Stromal cell of bone marrow (primary cell): ENCODE measurements at regions not wholly inside any gene's neighbourhood (a gene's known extent, or its start where the extent isn't known, plus 50 kb on each side); places are given as distances from the start of the nearest gene placed in this dataset.
A peak's percentile ranks its signal among the peaks of the same experiment; 100 is the strongest.
"Not testable (repeated sequence)": the region's sequence is repeated elsewhere in the genome, so short reads cannot be mapped to it uniquely, and the experiment has no call there.

Source experiments
- DNase-seq: peaks from one replicate; pipeline ENCODE4 v3.0.0-alpha.2; 2012; ENCODE audit warnings: low read depth

- not testable (repeated sequence) for DNase-seq
Measured at GRCh38 chr5:174916924-174917323, 192.5 kb downstream of the MSX2 start.

DNA sequence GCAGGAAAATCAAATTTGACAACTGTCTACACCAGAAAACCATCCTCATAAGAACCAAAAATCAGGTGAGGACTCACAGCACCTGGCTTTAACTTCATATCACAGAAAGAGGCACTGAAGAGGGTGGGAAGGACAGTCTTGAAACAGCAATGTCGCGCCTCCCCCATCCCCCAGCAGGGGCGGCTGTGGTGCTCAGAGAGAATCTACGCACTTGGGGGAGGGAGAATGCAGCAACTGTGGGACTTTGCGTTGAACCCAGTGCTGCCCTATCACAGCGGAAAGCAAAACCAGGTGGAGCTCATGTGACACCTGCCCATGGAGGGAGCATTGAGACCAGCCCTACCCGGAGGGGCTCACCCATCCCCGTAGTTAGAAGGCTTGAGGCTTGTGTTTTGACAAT, 191.8 kb downstream of the MSX2 start:
- no peak for DNase-seq

GRCh38 chr5:174911118-174911517, 186.7 kb downstream of the MSX2 start:
- no peak for DNase-seq

- peak; percentile 20 for DNase-seq
Measured at GRCh38 chr5:174910245-174910737, 185.9 kb downstream of the MSX2 start.

DNA sequence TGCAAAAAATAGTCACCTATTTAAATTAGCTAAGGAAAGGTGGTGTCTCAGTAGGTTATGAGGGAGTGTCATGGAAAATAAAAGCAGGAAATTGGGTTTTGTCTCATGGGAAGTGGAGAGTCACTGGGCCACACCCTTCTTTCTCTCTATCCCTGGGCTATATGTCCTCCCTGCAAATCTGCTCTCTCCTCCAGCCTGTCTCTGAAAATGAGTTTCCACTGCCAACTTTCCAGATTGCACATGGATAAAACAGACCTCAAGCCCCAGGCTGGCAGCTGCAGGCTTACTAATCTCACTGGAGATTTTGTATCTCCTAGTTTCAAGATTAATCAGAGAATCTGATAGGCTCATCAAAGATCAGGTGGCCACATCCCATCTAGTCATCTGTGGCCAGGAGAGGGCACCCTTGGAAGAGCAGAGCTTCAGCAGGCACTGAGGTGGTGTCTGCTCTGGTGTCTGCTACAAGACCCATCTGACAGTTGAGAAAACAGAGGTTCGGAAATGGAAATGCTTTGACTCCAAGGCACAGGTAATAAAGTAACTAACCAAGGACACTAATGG, 178.9 kb downstream of the MSX2 start:
- DNase-seq, result no peak

- DNase-seq, result no peak
Measured at GRCh38 chr5:174901336-174901735, 177.0 kb downstream of the MSX2 start.

- DNase-seq, result no peak
Measured at GRCh38 chr5:174900240-174900865, 176.0 kb downstream of the MSX2 start.

DNA sequence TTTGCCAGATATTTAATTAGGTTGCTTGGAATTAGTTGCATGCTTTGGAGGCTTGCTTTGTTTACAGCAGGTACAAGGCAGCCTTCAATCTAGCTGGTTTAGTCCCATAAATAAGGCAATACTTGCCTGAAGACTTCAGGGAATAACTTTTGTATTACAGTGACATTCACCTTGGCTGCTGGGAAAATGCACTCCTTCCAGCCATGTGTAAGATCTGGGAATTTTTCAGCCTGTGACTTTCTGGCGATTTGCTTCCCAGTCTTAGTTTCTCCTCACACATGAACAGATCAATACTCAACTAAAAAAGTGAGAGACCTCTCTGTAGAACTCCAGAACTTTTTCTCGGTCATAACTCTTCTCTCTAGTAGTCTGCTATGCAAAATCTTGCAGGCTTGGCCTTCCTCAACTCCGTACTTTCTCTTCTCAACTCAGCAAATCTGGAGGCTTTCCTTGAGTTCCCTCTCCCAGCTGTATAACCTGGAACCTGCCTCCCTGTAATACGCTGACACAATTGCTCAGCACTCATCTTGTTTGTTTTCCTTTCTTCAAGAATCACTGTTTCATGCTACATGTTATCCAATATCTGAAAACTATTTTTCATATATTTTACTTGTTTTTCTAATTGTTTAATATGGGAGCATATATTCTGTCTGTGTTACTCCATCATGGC, 173.0 kb downstream of the MSX2 start:
- no peak for DNase-seq

GRCh38 chr5:174895360-174895759, 171.0 kb downstream of the MSX2 start:
- no peak for DNase-seq

GRCh38 chr5:174892742-174893141, 168.4 kb downstream of the MSX2 start:
- no peak for DNase-seq

DNA sequence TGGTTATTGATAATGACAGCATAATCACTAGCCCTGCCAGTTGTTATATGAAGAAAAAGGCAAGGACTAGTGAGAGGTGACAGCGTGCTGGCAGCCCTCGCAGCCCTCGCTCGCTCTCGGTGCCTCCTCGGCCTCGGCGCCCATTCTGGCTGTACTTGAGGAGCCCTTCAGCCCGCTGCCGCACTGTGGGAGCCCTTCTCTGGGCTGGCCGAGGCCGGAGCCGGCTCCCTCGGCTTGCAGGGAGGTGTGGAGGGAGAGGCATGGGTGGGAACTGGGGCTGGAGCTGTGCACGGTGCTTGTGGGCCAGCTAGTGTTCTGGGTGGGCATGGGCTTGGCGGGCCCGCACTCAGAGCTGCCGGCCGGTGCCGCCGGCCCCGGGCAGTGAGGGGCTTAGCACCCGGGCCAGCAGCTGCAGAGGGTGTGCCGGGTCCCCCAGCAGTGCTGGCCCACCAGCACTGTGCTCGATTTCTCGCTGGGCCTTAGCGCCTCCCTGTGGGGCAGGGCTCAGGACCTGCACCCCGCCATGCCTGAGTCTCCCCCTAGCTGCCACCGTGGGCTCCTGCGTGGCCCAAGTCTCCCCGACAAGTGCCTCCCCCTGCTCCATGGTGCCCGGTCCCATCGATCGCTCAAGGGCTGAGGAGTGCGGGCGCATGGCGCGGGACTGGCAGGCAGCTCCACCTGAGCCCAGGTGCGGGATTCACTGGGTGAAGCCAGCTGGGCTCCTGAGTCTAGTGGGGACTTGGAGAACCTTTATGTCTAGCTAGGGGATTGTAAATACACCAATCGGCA, 156.2 kb downstream of the MSX2 start:
- DNase-seq, result not testable (repeated sequence)

- DNase-seq, result no peak
Measured at GRCh38 chr5:174877987-174878386, 153.6 kb downstream of the MSX2 start.

GRCh38 chr5:174872271-174872670, 147.9 kb downstream of the MSX2 start:
- DNase-seq, result peak; percentile 14

DNA sequence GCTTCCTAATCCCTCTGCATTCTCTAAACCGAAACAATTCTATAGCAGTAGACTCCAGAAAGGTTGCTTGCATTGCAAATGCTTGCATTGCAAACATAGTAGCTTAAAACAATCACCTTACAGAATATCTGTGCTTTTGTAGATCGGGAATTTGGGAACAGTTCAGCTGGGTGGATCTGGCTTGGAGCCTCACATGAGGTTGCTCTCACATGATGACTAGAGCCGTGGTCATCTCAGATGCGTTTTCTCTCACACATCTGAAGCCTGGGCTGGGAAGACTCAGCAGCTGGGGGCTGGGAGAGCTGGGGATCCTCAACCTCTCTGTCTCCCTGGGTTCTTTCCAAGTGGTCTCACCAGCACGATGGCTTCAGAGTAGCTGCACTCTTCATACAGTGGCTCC, 127.8 kb downstream of the MSX2 start:
- DNase-seq, result no peak

GRCh38 chr5:174850565-174851169, 126.3 kb downstream of the MSX2 start:
- no peak for DNase-seq

GRCh38 chr5:174849426-174849825, 125.0 kb downstream of the MSX2 start:
- no peak for DNase-seq

GRCh38 chr5:174844971-174845370, 120.6 kb downstream of the MSX2 start:
- DNase-seq, result no peak

DNA sequence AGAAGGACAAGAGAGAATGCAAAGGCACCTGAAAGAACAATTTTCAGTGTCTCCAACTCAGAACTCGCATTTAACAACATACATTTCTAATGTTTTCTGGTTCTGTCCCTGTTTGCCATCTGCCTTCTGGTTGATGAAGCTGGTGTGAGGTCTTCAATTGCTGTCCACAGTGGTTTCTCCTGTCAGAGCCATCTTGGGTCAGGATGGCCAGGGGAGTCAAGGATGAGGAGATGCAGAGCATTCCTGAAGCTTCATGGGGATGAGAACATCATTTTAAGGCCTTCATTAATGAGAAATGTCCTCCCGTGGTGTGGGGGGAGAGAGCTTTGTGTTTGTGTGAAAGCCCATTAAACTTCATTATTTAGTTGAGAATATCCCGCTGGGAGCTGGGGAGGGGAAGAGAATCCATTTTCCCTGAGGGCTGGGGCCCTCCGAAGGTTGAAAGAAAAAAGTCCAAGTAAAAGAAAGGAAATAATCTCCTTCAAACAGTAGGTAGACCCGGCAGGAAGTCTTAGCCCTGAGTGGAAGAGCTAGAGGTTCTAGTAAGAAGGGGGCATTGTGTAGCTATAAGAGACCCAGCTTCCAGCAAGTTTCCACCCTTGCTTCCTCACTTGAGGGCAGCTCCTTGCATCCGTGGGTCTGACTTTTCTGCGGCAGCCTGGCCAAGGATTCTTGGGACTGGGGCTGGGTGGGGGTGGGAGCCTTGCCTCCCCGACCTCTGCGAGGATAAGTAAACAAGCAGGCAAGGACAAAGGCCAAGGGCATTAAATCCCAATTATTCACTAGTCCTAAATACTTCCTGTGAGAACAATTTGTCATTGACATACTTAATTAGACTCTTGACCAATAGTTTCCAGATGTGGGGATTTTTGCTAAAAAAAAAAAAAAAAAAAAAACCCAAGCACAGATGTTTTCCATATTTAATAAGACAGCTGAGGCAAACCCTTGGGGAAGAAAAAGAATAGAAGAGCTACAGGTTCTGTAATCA, 119.2 kb downstream of the MSX2 start:
- peak; percentile 19 for DNase-seq

- no peak for DNase-seq
Measured at GRCh38 chr5:174840435-174840834, 116.1 kb downstream of the MSX2 start.

DNA sequence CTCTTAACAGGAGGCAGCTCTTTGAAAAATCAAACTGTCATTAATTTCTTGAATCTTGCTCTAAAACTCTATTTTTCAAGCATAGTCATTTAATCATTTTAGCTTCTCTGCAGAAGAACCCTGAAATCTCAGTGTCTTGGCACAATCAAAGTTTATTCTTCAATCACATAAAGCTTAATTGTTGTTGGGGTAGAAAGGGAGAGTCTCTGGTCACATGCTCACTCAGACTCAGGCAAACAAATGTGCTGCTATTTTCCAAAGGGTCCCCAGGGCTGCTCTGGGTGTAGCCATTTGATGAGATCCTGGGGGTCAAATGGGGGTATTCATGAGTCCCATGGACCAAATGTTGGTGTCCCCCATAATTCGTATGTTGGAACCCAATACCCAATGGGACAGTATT, 114.8 kb downstream of the MSX2 start:
- no peak for DNase-seq
